Upper lobe of right lung (tissue), 1 donor: ENCODE measurements at regions not wholly inside any gene's neighbourhood (a gene's known extent, or its start where the extent isn't known, plus 50 kb on each side); places are given as distances from the start of the nearest gene placed in this dataset.

Experiments used
- ATAC-seq: fragments of 200-7000 bp; cut with Tn5 transposase; one replicate; pipeline ENCODE4 v1.9.1; 2020; ENCODE audit warnings: mild to moderate bottlenecking, moderate library complexity
- DNase-seq: peaks from one replicate; pipeline ENCODE4 v3.0.0-alpha.2; 2020
- H3K27ac ChIP-seq: fragments of 200-600 bp; one replicate; pipeline ENCODE4 v1.8.0; 2022
- H3K27me3 ChIP-seq: fragments of 200-600 bp; one replicate; pipeline ENCODE4 v1.8.0; 2022; ENCODE audit warnings: mild to moderate bottlenecking
- H3K36me3 ChIP-seq: fragments of 200-600 bp; one replicate; pipeline ENCODE4 v1.8.0; 2022
- H3K4me1 ChIP-seq: fragments of 200-600 bp; one replicate; pipeline ENCODE4 v1.8.0; 2022
- H3K4me3 ChIP-seq: fragments of 200-600 bp; one replicate; pipeline ENCODE4 v1.8.0; 2022; ENCODE audit warnings: mild to moderate bottlenecking
- H3K9me3 ChIP-seq: fragments of 200-600 bp; one replicate; pipeline ENCODE4 v1.8.0; 2022
- CTCF ChIP-seq: fragments of 200-600 bp; IDR thresholded peaks from one replicate; pipeline ENCODE4 v1.8.0; 2022; ENCODE audit warnings: antibody characterized with exemption
- intact Hi-C: fragments of 100-400 bp; cut with DNase I; formaldehyde crosslinking; loops from one replicate; pipeline ENCODE4 v1.11.0; 2022
- donor health status: DM: no; HTN: yes; CAD: no; lungs with severe emphysema.

- TF ChIP-seq CTCF: no peak
- Histone ChIP-seq H3K36me3 (no peaks in the 10 kb centered on the region), H3K27ac (no peak overlapping the region), H3K4me1 (no peaks in the 10 kb centered on the region), H3K4me3 (no peak overlapping the region), H3K9me3 (no peaks in the 10 kb centered on the region), H3K27me3 (peaks cover 14% of the 10 kb centered on the region)
- ATAC-seq (no peak), DNase-seq (no peak)
- intact Hi-C loops: no loop called here
Measured at GRCh38 chr2:30073523-30073922, 73.3 kb upstream of the YPEL5 start.

- intact Hi-C loops: no loop called here
- Histone ChIP-seq H3K4me3 (no peak overlapping the region), H3K9me3 (no peaks in the 10 kb centered on the region), H3K27ac (no peak overlapping the region), H3K4me1 (no peaks in the 10 kb centered on the region), H3K36me3 (no peaks in the 10 kb centered on the region), H3K27me3 (peaks cover 18% of the 10 kb centered on the region)
- DNase-seq (no peak), ATAC-seq (no peak)
- no peak for TF ChIP-seq CTCF
Measured at GRCh38 chr2:30074023-30074422, 72.8 kb upstream of the YPEL5 start.

- Histone ChIP-seq H3K27ac (no peak overlapping the region), H3K4me1 (no peaks in the 10 kb centered on the region), H3K9me3 (no peaks in the 10 kb centered on the region), H3K36me3 (no peaks in the 10 kb centered on the region), H3K4me3 (no peak overlapping the region), H3K27me3 (peaks cover 20% of the 10 kb centered on the region)
- no peak for TF ChIP-seq CTCF
- ATAC-seq (no peak), DNase-seq (no peak)
- intact Hi-C loops: no loop called here
Measured at GRCh38 chr2:30078521-30078920, 68.3 kb upstream of the YPEL5 start.

- Histone ChIP-seq H3K36me3 (no peaks in the 10 kb centered on the region), H3K4me3 (no peak overlapping the region), H3K27ac (no peak overlapping the region), H3K27me3 (peaks cover 8% of the 10 kb centered on the region), H3K4me1 (no peaks in the 10 kb centered on the region), H3K9me3 (no peaks in the 10 kb centered on the region)
- no peak for TF ChIP-seq CTCF
- DNase-seq: no peak
- no peak for ATAC-seq
- intact Hi-C loops: no loop called here
Measured at GRCh38 chr2:30084915-30085314, 61.9 kb upstream of the YPEL5 start.

- Histone ChIP-seq H3K27ac (no peak overlapping the region), H3K4me1 (no peaks in the 10 kb centered on the region), H3K4me3 (no peak overlapping the region), H3K9me3 (no peaks in the 10 kb centered on the region), H3K36me3 (no peaks in the 10 kb centered on the region), H3K27me3 (peaks cover 9% of the 10 kb centered on the region)
- intact Hi-C loops: no loop called here
- ATAC-seq: no peak
- DNase-seq: no peak
- TF ChIP-seq CTCF: no peak
Measured at GRCh38 chr2:30089171-30089570, 57.6 kb upstream of the YPEL5 start.

GRCh38 chr2:30095402-30095801 is 51.4 kb upstream of the YPEL5 start:
- Histone ChIP-seq H3K9me3 (no peaks in the 10 kb centered on the region), H3K27me3 (peaks cover 30% of the 10 kb centered on the region), H3K36me3 (no peaks in the 10 kb centered on the region), H3K27ac (no peak overlapping the region), H3K4me1 (no peaks in the 10 kb centered on the region), H3K4me3 (no peak overlapping the region)
- TF ChIP-seq CTCF: no peak
- DNase-seq (no peak), ATAC-seq (no peak)
- intact Hi-C loops: no loop called here
